Endothelial cell of umbilical vein (primary cell): ENCODE measurements at regions not wholly inside any gene's neighbourhood (a gene's known extent, or its start where the extent isn't known, plus 50 kb on each side); places are given as distances from the start of the nearest gene placed in this dataset.

ENCODE experiments used
- BruUV-seq: library from RNA; stranded (reverse); fragments of 400-500 nt; replicated peaks from 2 replicates; lab custom pipeline; 2021; lab: Mats Ljungman, UMichigan
- CTCF ChIA-PET: fragments of 300-600, 350-600 bp; sonication (Branson Sonifier 250); formaldehyde crosslinking; loops from one replicate; lab custom pipeline; 2021; ENCODE audit warnings: antibody characterized with exemption, inconsistent platforms; lab: Charles Lee
- POLR2A ChIA-PET: fragments of 300-600, 350-600 bp; sonication (Branson Sonifier 250); formaldehyde crosslinking; loops from one replicate; lab custom pipeline; 2021; ENCODE audit warnings: antibody characterized with exemption, inconsistent platforms; lab: Charles Lee
- DNase-seq: peaks from one replicate; pipeline ENCODE4 v3.0.0-alpha.2; 2011; ENCODE audit warnings: low read depth, low spot score
- FAIRE-seq: peaks from 2 replicates; lab custom pipeline; 2011; peaks lifted over from hg19 to GRCh38; lab: Jason Lieb, UNC
- H2AFZ ChIP-seq: 2 replicates; pipeline ENCODE4 v1.6.0; 2012; ENCODE audit warnings: low read depth, low read length, control low read depth, inconsistent platforms
- H3K27ac ChIP-seq: 2 replicates; pipeline ENCODE4 v1.5.1; 2011; ENCODE audit warnings: low read depth, mild to moderate bottlenecking, control low read depth, low read length, moderate library complexity; ENCODE audit not compliant: insufficient read depth
- H3K27me3 ChIP-seq, 2 experiments: 2 replicates each; pipeline versions ENCODE4 v1.6.0 to v1.6.1; 2011; ENCODE audit warnings: low read length in 2 of 2, mixed read lengths in 1 of 2; ENCODE audit not compliant: control insufficient read depth in 2 of 2, insufficient read depth in 2 of 2
- H3K36me3 ChIP-seq, 2 experiments: 2 replicates in 1 of 2; 3 replicates in 1 of 2; pipeline ENCODE4 v1.5.1; 2011; ENCODE audit warnings: low read length in 2 of 2, mild to moderate bottlenecking in 1 of 2, moderate library complexity in 1 of 2; ENCODE audit not compliant: control insufficient read depth in 2 of 2, insufficient read depth in 2 of 2; ENCODE audit errors: extremely low read depth in 1 of 2
- H3K4me1 ChIP-seq: 3 replicates; pipeline ENCODE4 v1.5.1; 2011; ENCODE audit warnings: mild to moderate bottlenecking, low read length; ENCODE audit not compliant: control insufficient read depth, insufficient read depth; ENCODE audit errors: extremely low read depth
- H3K4me2 ChIP-seq: 2 replicates; pipeline ENCODE4 v1.6.1; 2011; ENCODE audit warnings: low read length, control low read depth, mixed read lengths; ENCODE audit not compliant: insufficient read depth
- H3K4me3 ChIP-seq, 3 experiments: fragments of 200-600 bp in 1 of 3; sonication (generic), shearing (Covaris generic) in 1 of 3; replicated peaks in 1 of 3; 2 replicates each; pipeline ENCODE4 v1.5.1; 2011 to 2016; ENCODE audit warnings: control low read depth in 3 of 3, low read length in 3 of 3, mild to moderate bottlenecking in 2 of 3, inconsistent platforms in 1 of 3, low read depth in 1 of 3, moderate library complexity in 1 of 3; ENCODE audit not compliant: insufficient read depth in 1 of 3
- H3K79me2 ChIP-seq: 2 replicates; pipeline ENCODE4 v1.6.0; 2012; ENCODE audit warnings: low read length, inconsistent platforms; ENCODE audit not compliant: control insufficient read depth, insufficient read depth
- H3K9ac ChIP-seq: replicated peaks from 2 replicates; pipeline ENCODE3; 2011; ENCODE audit warnings: low read length, control low read depth; ENCODE audit not compliant: insufficient read depth; ENCODE audit errors: extremely low read depth
- H3K9me1 ChIP-seq: replicated peaks from 3 replicates; pipeline ENCODE4 v1.6.0; 2011; ENCODE audit warnings: mild to moderate bottlenecking, low read length; ENCODE audit not compliant: control insufficient read depth, insufficient read depth; ENCODE audit errors: extremely low read depth
- H3K9me3 ChIP-seq: replicated peaks from 2 replicates; pipeline ENCODE4 v1.5.1; 2012; ENCODE audit warnings: low read length, inconsistent platforms; ENCODE audit not compliant: control insufficient read depth, insufficient read depth
- H4K20me1 ChIP-seq: replicated peaks from 2 replicates; pipeline ENCODE3; 2011; ENCODE audit warnings: mild to moderate bottlenecking, low read length; ENCODE audit not compliant: control insufficient read depth, insufficient read depth; ENCODE audit errors: extremely low read depth
- FOS ChIP-seq: IDR thresholded peaks from 2 replicates; pipeline ENCODE4 v1.6.1; 2011; ENCODE audit warnings: mild to moderate bottlenecking, low read length, moderate library complexity, borderline replicate concordance; ENCODE audit not compliant: insufficient read depth
- GATA2 ChIP-seq: IDR thresholded peaks from 2 replicates; pipeline ENCODE4 v1.7.0; 2011; ENCODE audit warnings: low read depth, mild to moderate bottlenecking, moderate library complexity, mixed read lengths, low read length; ENCODE audit not compliant: insufficient read length, insufficient read depth
- JUN ChIP-seq: IDR thresholded peaks from 2 replicates; pipeline ENCODE4 v1.6.1; 2011; ENCODE audit warnings: borderline replicate concordance, low read depth; ENCODE audit not compliant: insufficient read length, insufficient read depth
- MYC ChIP-seq: IDR thresholded peaks from one replicate; pipeline ENCODE4 v1.6.1; 2011; ENCODE audit warnings: mild to moderate bottlenecking, low read depth, low read length
- POLR2A ChIP-seq: IDR thresholded peaks from 2 replicates; pipeline ENCODE4 v1.6.1; 2012; ENCODE audit warnings: low read depth, mild to moderate bottlenecking, control low read depth, low read length
- dilution Hi-C: fragments of 300-500 bp; cut with MboI; formaldehyde crosslinking; loops from one replicate; pipeline ENCODE4 v1.15.0; 2019; ENCODE audit warnings: low sequenced_read_pairs; ENCODE audit not compliant: extremely low pct_ligation_motif_present
- intact Hi-C: fragments of 100-400 bp; cut with micrococcal nuclease; formaldehyde crosslinking; loops from one replicate; pipeline ENCODE4 v1.10.0; 2022
- TF ChIP-seq, protein P1 (sequence below), 2 donors: IDR thresholded peaks; 1 replicate in 1 of 2; 2 replicates in 1 of 2; pipeline ENCODE4 v1.5.1; 2011; ENCODE audit warnings: low read length in 2 of 2, mild to moderate bottlenecking in 2 of 2, moderate library complexity in 2 of 2, control low read depth in 1 of 2, inconsistent platforms in 1 of 2, low read depth in 1 of 2; ENCODE audit not compliant: insufficient read depth in 1 of 2; ENCODE audit errors: extremely low read depth in 1 of 2
- TF ChIP-seq, protein P2 (sequence below): IDR thresholded peaks from 2 replicates; pipeline ENCODE4 v1.6.1; 2011; ENCODE audit not compliant: insufficient read depth, insufficient read length

DNA sequence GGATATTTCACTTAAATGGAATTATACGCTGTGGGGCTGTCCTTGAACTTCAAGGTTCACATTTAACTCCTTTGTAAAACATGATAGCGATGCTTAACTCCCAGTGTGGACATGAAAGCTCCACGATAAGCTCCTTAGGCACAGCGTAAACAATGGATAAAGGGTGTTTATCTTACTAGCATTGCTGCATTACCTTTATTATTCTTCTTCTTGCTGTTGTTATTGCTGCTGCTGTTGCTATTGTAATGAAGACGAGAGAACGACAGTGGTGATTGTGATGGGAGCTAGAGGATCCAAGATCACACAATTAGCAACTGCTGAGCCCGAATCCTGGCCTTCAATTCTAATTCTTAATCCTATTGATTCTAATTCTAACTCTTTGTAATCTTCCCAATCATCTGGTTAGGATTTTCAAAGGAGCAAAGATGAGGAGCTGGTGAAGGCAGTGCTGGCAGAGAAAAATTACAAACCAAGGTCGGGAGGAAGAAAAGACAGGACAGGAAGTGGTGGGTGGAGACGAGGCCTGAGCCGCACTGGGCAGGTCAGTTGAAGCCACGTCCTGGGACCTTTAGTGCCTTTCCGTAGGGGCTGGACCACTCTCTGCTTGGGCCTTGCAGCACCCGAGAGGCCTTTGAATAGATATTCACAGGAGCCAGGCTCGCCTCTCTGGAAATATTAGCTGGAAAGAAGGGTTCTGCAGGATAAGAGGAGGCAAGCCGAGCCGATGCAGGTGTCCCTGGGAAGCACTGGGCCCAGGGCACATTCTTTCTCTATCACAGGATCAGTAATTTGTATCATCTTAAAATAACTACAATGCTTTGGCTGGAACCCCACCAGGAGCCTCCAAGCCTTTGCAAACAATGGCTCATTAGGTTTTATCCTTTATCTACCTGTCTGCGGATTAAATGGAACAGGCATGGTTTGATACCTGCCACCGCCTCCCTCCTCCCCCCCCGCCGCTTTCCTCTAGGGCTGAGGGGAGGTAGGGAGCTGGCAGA lies 571.6 kb downstream of the AJAP1 start:
- H3K4me2 ChIP-seq, result no peak overlapping the region
- ChIA-PET POLR2A (no interaction called here), CTCF (no interaction called here)
- H3K36me3 ChIP-seq, result no peaks in the 10 kb centered on the region
- no peaks in the 10 kb centered on the region for H3K9me1 ChIP-seq
- DNase-seq (no peak), FAIRE-seq (no peak)
- no TSS peak for BruUV-seq
- no peak overlapping the region for H3K9ac ChIP-seq
- no peak overlapping the region for H2AFZ ChIP-seq
- no peaks in the 10 kb centered on the region for H3K79me2 ChIP-seq
- intact Hi-C loops (no loop called here), dilution Hi-C loops (no loop called here)
- H3K4me1 ChIP-seq, result no peaks in the 10 kb centered on the region
- TF ChIP-seq, protein P1, sequence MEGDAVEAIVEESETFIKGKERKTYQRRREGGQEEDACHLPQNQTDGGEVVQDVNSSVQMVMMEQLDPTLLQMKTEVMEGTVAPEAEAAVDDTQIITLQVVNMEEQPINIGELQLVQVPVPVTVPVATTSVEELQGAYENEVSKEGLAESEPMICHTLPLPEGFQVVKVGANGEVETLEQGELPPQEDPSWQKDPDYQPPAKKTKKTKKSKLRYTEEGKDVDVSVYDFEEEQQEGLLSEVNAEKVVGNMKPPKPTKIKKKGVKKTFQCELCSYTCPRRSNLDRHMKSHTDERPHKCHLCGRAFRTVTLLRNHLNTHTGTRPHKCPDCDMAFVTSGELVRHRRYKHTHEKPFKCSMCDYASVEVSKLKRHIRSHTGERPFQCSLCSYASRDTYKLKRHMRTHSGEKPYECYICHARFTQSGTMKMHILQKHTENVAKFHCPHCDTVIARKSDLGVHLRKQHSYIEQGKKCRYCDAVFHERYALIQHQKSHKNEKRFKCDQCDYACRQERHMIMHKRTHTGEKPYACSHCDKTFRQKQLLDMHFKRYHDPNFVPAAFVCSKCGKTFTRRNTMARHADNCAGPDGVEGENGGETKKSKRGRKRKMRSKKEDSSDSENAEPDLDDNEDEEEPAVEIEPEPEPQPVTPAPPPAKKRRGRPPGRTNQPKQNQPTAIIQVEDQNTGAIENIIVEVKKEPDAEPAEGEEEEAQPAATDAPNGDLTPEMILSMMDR (IDR thresholded peaks at IDR 0.05; ENCODE audit: extremely low read depth in 1 of 2, insufficient read depth in 1 of 2, low read depth in 1 of 2, low read length in 2 of 2), result no peak
- TF ChIP-seq MYC (no peak), FOS (no peak), POLR2A (no peak), JUN (no peak), GATA2 (no peak)
- TF ChIP-seq, protein P2, sequence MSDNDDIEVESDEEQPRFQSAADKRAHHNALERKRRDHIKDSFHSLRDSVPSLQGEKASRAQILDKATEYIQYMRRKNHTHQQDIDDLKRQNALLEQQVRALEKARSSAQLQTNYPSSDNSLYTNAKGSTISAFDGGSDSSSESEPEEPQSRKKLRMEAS, result no peak
- no peak overlapping the region for H3K4me3 ChIP-seq
- H3K27ac ChIP-seq, result no peak overlapping the region
- no peaks in the 10 kb centered on the region for H4K20me1 ChIP-seq
- no peaks in the 10 kb centered on the region for H3K9me3 ChIP-seq
- no peaks in the 10 kb centered on the region for H3K27me3 ChIP-seq
